GM12878 (cell line): ENCODE measurements at regions not wholly inside any gene's neighbourhood (a gene's known extent, or its start where the extent isn't known, plus 50 kb on each side); places are given as distances from the start of the nearest gene placed in this dataset.

Experiments
- ATAC-seq: fragments of 200-7000 bp; cut with Tn5 transposase; 3 replicates; pipeline ENCODE4 v1.9.1; 2020; ENCODE audit warnings: mild to moderate bottlenecking, moderate library complexity
- BruUV-seq: library from RNA; stranded (reverse); fragments of 400-500 nt; replicated peaks from 2 replicates; lab custom pipeline; 2021; lab: Mats Ljungman, UMichigan
- CTCF ChIA-PET: fragments of 300-600 bp; sonication (Branson Sonifier 250); formaldehyde crosslinking; extraction: SDS; loops from one replicate; lab custom pipeline; 2021; ENCODE audit warnings: inconsistent platforms; lab: Yijun Ruan, JAX
- POLR2A ChIA-PET: fragments of 350-600 bp; formaldehyde crosslinking; extraction: SDS; loops from one replicate; lab custom pipeline; 2021; ENCODE audit warnings: inconsistent platforms; lab: Charles Lee
- RAD21 ChIA-PET: fragments of 300-600 bp; sonication (Branson Sonifier 250); formaldehyde crosslinking; loops from one replicate; lab custom pipeline; 2023; ENCODE audit warnings: antibody characterized with exemption; ENCODE audit not compliant: unreplicated experiment; lab: Charles Lee
- SMC1A ChIA-PET: fragments of 300-600 bp; sonication (Branson Sonifier 250); formaldehyde crosslinking; loops from one replicate; lab custom pipeline; 2023; ENCODE audit not compliant: unreplicated experiment, uncharacterized antibody; lab: Charles Lee
- DNase-seq: peaks from one replicate; pipeline ENCODE4 v3.0.0-alpha.2; 2011; ENCODE audit warnings: low read depth, low spot score
- FAIRE-seq: peaks from 3 replicates; lab custom pipeline; 2011; peaks lifted over from hg19 to GRCh38; lab: Jason Lieb, UNC
- H2AFZ ChIP-seq: 2 replicates; pipeline ENCODE4 v1.6.0; 2011; ENCODE audit warnings: low read depth, low read length, control low read depth; ENCODE audit not compliant: control insufficient read depth
- H3K27ac ChIP-seq: 2 replicates; pipeline ENCODE4 v1.5.1; 2011; ENCODE audit warnings: control low read depth; ENCODE audit not compliant: control insufficient read depth, insufficient read depth
- H3K27me3 ChIP-seq, 2 experiments: replicated peaks in 1 of 2; 2 replicates each; pipeline versions ENCODE4 v1.6.0 to v1.6.1; 2011; ENCODE audit warnings: low read length in 1 of 2; ENCODE audit not compliant: control insufficient read depth in 2 of 2, insufficient read depth in 2 of 2
- H3K36me3 ChIP-seq, 2 experiments: 2 replicates each; pipeline ENCODE4 v1.5.1; 2011; ENCODE audit warnings: low read length in 1 of 2; ENCODE audit not compliant: control insufficient read depth in 2 of 2, insufficient read depth in 2 of 2
- H3K4me1 ChIP-seq: 2 replicates; pipeline ENCODE4 v1.6.1; 2011; ENCODE audit warnings: mild to moderate bottlenecking, low read length, moderate library complexity, mixed read lengths; ENCODE audit not compliant: control insufficient read depth, insufficient read depth
- H3K4me2 ChIP-seq: 2 replicates; pipeline ENCODE4 v1.6.0; 2011; ENCODE audit warnings: control low read depth; ENCODE audit not compliant: control insufficient read depth, insufficient read depth
- H3K4me3 ChIP-seq: fragments of 200-600 bp; sonication (generic); 2 replicates; pipeline ENCODE4 v1.5.1; 2016
- H3K79me2 ChIP-seq: 2 replicates; pipeline ENCODE4 v1.6.0; 2011; ENCODE audit warnings: low read length; ENCODE audit not compliant: control insufficient read depth, insufficient read depth
- H3K9ac ChIP-seq: 2 replicates; pipeline ENCODE4 v1.8.0; 2011; ENCODE audit warnings: low read length, control low read depth, mixed read lengths; ENCODE audit not compliant: control insufficient read depth, insufficient read depth
- H3K9me3 ChIP-seq: replicated peaks from 3 replicates; pipeline ENCODE4 v1.5.1; 2011; ENCODE audit warnings: mild to moderate bottlenecking, low read length; ENCODE audit not compliant: control insufficient read depth, insufficient read depth
- H4K20me1 ChIP-seq: 2 replicates; pipeline ENCODE4 v1.6.0; 2011; ENCODE audit not compliant: control insufficient read depth, insufficient read depth
- ATF3 ChIP-seq: IDR thresholded peaks from 2 replicates; pipeline ENCODE4 v1.6.1; 2011; ENCODE audit warnings: low read depth, mild to moderate bottlenecking, low read length, moderate library complexity, borderline replicate concordance; ENCODE audit errors: extremely low read depth
- BCL11A ChIP-seq: IDR thresholded peaks from 2 replicates; pipeline ENCODE4 v1.6.1; 2011; ENCODE audit warnings: low read depth, low read length
- BCL3 ChIP-seq: IDR thresholded peaks from 2 replicates; pipeline ENCODE4 v1.6.1; 2011; ENCODE audit warnings: borderline replicate concordance, low read depth, mild to moderate bottlenecking, moderate library complexity, low read length; ENCODE audit not compliant: insufficient read depth, poor library complexity, severe bottlenecking
- IKZF1 ChIP-seq: fragments of 450-650 bp; conservative IDR thresholded peaks from 2 replicates; pipeline ENCODE4 v1.6.1; 2017; ENCODE audit warnings: antibody characterized with exemption, mild to moderate bottlenecking
- MEF2A ChIP-seq: IDR thresholded peaks from 2 replicates; pipeline ENCODE4 v1.6.1; 2011; ENCODE audit warnings: low read depth, mild to moderate bottlenecking, low read length, moderate library complexity; ENCODE audit not compliant: insufficient read depth
- MEF2B ChIP-seq: fragments of 450-650 bp; IDR thresholded peaks from 2 replicates; pipeline ENCODE4 v1.6.1; 2018; ENCODE audit warnings: mild to moderate bottlenecking, moderate library complexity; ENCODE audit not compliant: partially characterized antibody, poor library complexity, severe bottlenecking
- MTA3 ChIP-seq: IDR thresholded peaks from 2 replicates; pipeline ENCODE4 v1.6.1; 2012; ENCODE audit warnings: low read length, inconsistent platforms, borderline replicate concordance
- NBN ChIP-seq: fragments of 450-650 bp; IDR thresholded peaks from 2 replicates; pipeline ENCODE4 v1.6.1; 2016
- PKNOX1 ChIP-seq: fragments of 450-650 bp; IDR thresholded peaks from 2 replicates; pipeline ENCODE4 v1.6.1; 2016; ENCODE audit warnings: mild to moderate bottlenecking
- TCF3 ChIP-seq: IDR thresholded peaks from 2 replicates; pipeline ENCODE4 v1.6.1; 2012; ENCODE audit warnings: low read depth, mild to moderate bottlenecking, low read length, borderline replicate concordance; ENCODE audit not compliant: insufficient read depth
- ZBED1 ChIP-seq: IDR thresholded peaks from 2 replicates; pipeline ENCODE4 v1.6.1; 2016; ENCODE audit warnings: borderline replicate concordance
- ZBTB33 ChIP-seq: fragments of 450-650 bp; IDR thresholded peaks from 2 replicates; pipeline ENCODE4 v1.6.1; 2017; ENCODE audit warnings: mild to moderate bottlenecking
- ZNF592 ChIP-seq: fragments of 450-650 bp; IDR thresholded peaks from 2 replicates; pipeline ENCODE4 v1.6.1; 2017; ENCODE audit warnings: mild to moderate bottlenecking, moderate library complexity
- WGBS: methylation state at CpG from one replicate; pipeline ENCODE4 v1.1.6; 2016; ENCODE audit warnings: low lambda C conversion rate; ENCODE audit not compliant: insufficient replicate concordance, insufficient coverage; ENCODE audit errors: missing lambda C conversion rate; 5-methylcytosine and 5-hydroxymethylcytosine counted together
- in situ Hi-C: fragments of 300-500 bp; cut with MboI; formaldehyde crosslinking; loops from 9 replicates; pipeline ENCODE4 v1.14.3; 2018; ENCODE audit warnings: mixed read lengths
- intact Hi-C: fragments of 100-400 bp; cut with micrococcal nuclease; formaldehyde crosslinking; loops from one replicate; pipeline ENCODE4 v1.14.2; 2022; ENCODE audit not compliant: unreplicated experiment

- in situ Hi-C loops (no loop called here), intact Hi-C loops (no loop called here)
- Histone ChIP-seq H3K27me3 (peaks cover 2 to 7% of the 10 kb centered on the region in 2 experiments; a peak in 3 of 4 replicates), H3K4me2 (no peak overlapping the region), H3K9me3 (no peaks in the 10 kb centered on the region), H3K9ac (no peak overlapping the region), H3K36me3 (no peaks in the 10 kb centered on the region), H3K4me3 (no peak overlapping the region), H3K27ac (no peak overlapping the region), H3K79me2 (no peaks in the 10 kb centered on the region), H2AFZ (no peak overlapping the region), H3K4me1 (no peaks in the 10 kb centered on the region), H4K20me1 (no peaks in the 10 kb centered on the region)
- BruUV-seq, result no TSS peak
- ATAC-seq (no peak), DNase-seq (no peak), FAIRE-seq (no peak)
- ChIA-PET POLR2A (no interaction called here), CTCF (no interaction called here), RAD21 (no interaction called here), SMC1A (no interaction called here)
- WGBS, result 36% methylated on average over 4 of the region's 4 CpGs
- TF ChIP-seq PKNOX1 (no peak), IKZF1 (no peak), MEF2A (no peak), NBN (no peak), MTA3 (no peak), ZBTB33 (no peak), BCL11A (no peak), ATF3 (no peak), MEF2B (no peak), BCL3 (no peak), ZNF592 (no peak), TCF3 (no peak), ZBED1 (no peak)
Measured at GRCh38 chr12:107560899-107561285, 124.7 kb upstream of the PWP1 start.
